Bronchial epithelial cell (primary cell): ENCODE measurements at regions not wholly inside any gene's neighbourhood (a gene's known extent, or its start where the extent isn't known, plus 50 kb on each side); places are given as distances from the start of the nearest gene placed in this dataset.

Experiments
- DNase-seq: peaks from one replicate; pipeline ENCODE4 v3.0.0-alpha.2; 2010; ENCODE audit warnings: low read depth
- FAIRE-seq: peaks from 2 replicates; lab custom pipeline; 2011; peaks lifted over from hg19 to GRCh38; lab: Jason Lieb, UNC
- H3K27me3 ChIP-seq: 2 replicates; pipeline ENCODE4 v1.5.1; 2011; ENCODE audit warnings: low read length; ENCODE audit not compliant: control insufficient read depth, insufficient read depth
- H3K36me3 ChIP-seq: 2 replicates; pipeline ENCODE4 v1.5.1; 2011; ENCODE audit warnings: low read length; ENCODE audit not compliant: control insufficient read depth, insufficient read depth
- H3K4me3 ChIP-seq: 2 replicates; pipeline ENCODE4 v1.5.1; 2011; ENCODE audit warnings: mild to moderate bottlenecking, low read depth, low read length, control low read depth
- CTCF ChIP-seq: IDR thresholded peaks from 2 replicates; pipeline ENCODE4 v1.5.1; 2011; ENCODE audit warnings: mild to moderate bottlenecking, moderate library complexity, low read length, control low read depth, inconsistent platforms; ENCODE audit not compliant: insufficient read depth, severe bottlenecking

GRCh38 chr1:29496701-29497100 is 260.4 kb downstream of the PTPRU start:
- TF ChIP-seq CTCF, result no peak
- Histone ChIP-seq H3K27me3 (peaks cover 2% of the 10 kb centered on the region), H3K4me3 (no peak overlapping the region), H3K36me3 (no peaks in the 10 kb centered on the region)
- DNase-seq (no peak), FAIRE-seq (no peak)

DNA sequence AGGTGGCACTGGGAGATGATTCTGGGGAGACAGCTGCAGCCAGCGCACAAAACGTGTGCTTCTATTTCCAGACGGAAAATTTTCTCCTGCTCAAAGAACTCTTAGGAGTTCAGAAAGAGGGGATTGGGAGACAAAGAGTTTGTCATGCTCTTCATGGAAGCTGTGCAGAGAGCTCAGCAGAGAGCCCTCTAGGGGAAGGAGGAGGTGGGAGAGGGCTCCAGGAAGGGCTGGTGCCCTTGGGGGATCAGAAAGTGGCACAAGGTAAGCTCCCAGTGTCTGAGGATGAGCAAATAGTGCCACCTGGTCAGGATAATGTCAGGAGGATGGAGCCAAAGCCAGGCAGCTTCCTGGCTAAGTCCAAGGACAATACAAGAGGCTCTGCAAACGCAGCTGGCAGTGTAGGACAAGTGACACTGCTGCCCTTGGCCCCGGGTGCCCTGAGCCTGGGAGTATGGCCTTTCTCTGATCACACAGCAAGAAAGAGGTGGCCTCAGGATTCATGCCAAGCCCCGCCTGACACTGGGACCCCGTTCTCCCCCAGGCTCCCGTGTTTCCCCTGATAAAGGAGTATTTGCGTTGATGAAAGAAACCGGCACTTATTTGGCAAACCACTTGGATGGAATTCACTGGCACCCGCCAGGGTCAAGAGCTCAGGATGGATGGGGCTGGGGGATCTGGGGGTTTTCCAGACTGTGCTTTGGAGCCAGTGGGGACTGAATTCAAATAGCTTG is 254.0 kb downstream of the PTPRU start:
- DNase-seq (no peak), FAIRE-seq (no peak)
- TF ChIP-seq CTCF, result no peak
- H3K36me3 ChIP-seq, result no peaks in the 10 kb centered on the region
- H3K4me3 ChIP-seq, result no peak overlapping the region
- H3K27me3 ChIP-seq, result peaks cover 3% of the 10 kb centered on the region

DNA sequence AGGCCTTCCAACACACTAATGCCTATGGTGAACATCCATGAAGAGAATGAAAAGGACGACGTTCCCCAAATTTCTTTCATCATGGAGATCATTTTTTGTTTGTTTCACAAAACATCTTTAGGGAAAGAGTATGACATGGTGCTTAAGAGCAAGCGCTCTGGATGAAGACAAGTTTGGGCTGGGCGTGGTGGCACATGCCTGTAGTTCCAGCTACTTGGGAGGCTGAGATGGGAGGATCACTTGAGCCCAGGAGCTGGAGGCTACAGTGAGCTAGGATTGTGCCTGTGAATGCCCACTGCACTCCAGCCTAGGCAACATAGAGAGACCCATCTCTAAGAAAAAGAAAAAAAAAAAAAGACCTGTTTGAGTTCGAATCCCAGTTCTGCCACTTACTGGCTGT is 253.1 kb downstream of the PTPRU start:
- no peaks in the 10 kb centered on the region for H3K36me3 ChIP-seq
- no peak for TF ChIP-seq CTCF

GRCh38 chr1:29488794-29489311 is 252.5 kb downstream of the PTPRU start:
- peaks cover 3% of the 10 kb centered on the region for H3K27me3 ChIP-seq
- no peak overlapping the region for H3K4me3 ChIP-seq
- FAIRE-seq (no peak), DNase-seq (no peak)
- no peak for TF ChIP-seq CTCF
- H3K36me3 ChIP-seq, result no peaks in the 10 kb centered on the region

More for the DNA sequence above, 253.1 kb downstream of the PTPRU start:
- FAIRE-seq (no peak), DNase-seq (no peak)
- Histone ChIP-seq H3K4me3 (no peak overlapping the region), H3K27me3 (peaks cover 3% of the 10 kb centered on the region)

DNA sequence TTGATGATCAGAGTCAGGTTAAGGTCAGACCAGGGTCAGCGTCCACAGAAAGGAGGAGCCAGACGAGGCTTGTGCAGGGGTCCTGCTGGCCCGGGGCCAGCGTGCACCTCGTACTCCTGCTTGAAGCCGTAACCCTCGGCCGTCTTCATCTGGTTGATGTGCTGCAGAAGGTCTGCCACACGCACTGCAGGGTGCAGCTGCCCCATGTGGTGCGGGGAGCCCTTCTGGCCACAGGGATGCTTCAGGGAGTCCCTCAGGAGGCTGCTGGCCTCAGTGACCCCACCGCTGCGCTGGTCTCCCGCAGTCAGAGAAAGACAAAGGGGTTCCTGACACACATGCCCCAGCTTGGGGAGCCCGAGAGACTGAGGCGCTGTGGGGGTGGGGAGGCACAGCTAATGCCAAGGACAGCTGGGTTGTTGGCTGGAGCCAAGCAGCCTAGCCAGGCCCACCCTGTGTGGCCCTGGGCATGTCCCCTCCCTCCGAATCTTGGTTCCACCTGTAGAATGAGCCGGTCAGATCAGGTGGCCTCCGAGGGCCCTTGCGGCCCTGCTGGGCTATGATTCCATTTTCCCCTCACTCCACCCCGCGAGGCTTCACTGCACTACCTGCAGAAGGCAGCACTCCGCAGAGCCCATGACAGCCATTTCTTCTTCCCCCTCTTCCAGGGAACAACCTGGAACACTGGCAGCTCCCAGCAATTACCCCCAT is 251.9 kb downstream of the PTPRU start:
- Histone ChIP-seq H3K36me3 (no peaks in the 10 kb centered on the region), H3K27me3 (peaks cover 3% of the 10 kb centered on the region), H3K4me3 (no peak overlapping the region)
- FAIRE-seq (no peak), DNase-seq (no peak)
- no peak for TF ChIP-seq CTCF
